HEK293 (cell line): ENCODE measurements at regions not wholly inside any gene's neighbourhood (a gene's known extent, or its start where the extent isn't known, plus 50 kb on each side); places are given as distances from the start of the nearest gene placed in this dataset.

Experiments
- CTCF ChIA-PET: fragments of 350-600 bp; formaldehyde crosslinking; extraction: SDS; loops from one replicate; lab custom pipeline; 2021; ENCODE audit warnings: antibody characterized with exemption; lab: Yijun Ruan, JAX
- POLR2A ChIA-PET: fragments of 300-600 bp; formaldehyde crosslinking; extraction: SDS; loops from one replicate; lab custom pipeline; 2020; ENCODE audit warnings: antibody characterized with exemption, inconsistent platforms; lab: Yijun Ruan, JAX
- H3K27ac ChIP-seq: fragments of 200-500 bp; sonication (Bioruptor generic); 2 replicates; pipeline ENCODE4 v1.5.1; 2014; ENCODE audit warnings: low read depth, low read length, control low read depth, inconsistent platforms; ENCODE audit errors: extremely low read depth
- H3K36me3 ChIP-seq, 2 experiments: fragments of 200-500 bp in 1 of 2; sonication (Bioruptor generic) in 1 of 2; 1 replicate in 1 of 2; 2 replicates in 1 of 2; pipeline ENCODE4 v1.5.1; 2014 to 2017; ENCODE audit warnings: inconsistent platforms in 2 of 2, low read length in 2 of 2; ENCODE audit not compliant: control insufficient read depth in 2 of 2, insufficient read depth in 1 of 2
- H3K4me1 ChIP-seq: fragments of 200-500 bp; sonication (Bioruptor generic); 2 replicates; pipeline ENCODE4 v1.5.1; 2014; ENCODE audit warnings: mild to moderate bottlenecking, low read length, inconsistent platforms; ENCODE audit not compliant: control insufficient read depth, insufficient read depth
- H3K4me3 ChIP-seq: 2 replicates; pipeline ENCODE4 v1.5.1; 2011; ENCODE audit warnings: low read depth, mild to moderate bottlenecking, control low read depth, low read length, moderate library complexity
- H3K9me3 ChIP-seq: fragments of 200-500 bp; sonication (Bioruptor generic); 2 replicates; pipeline ENCODE4 v1.5.1; 2014; ENCODE audit warnings: low read depth, low read length, inconsistent platforms; ENCODE audit not compliant: control insufficient read depth, insufficient read depth
- IKZF3 ChIP-seq: fragments of 450-650 bp; IDR thresholded peaks from 2 replicates; pipeline ENCODE4 v1.5.0; 2018; ENCODE audit warnings: missing biosample characterization, mild to moderate bottlenecking, missing genetic modification characterization, moderate library complexity
- KLF8 ChIP-seq: fragments of 450-650 bp; formaldehyde crosslinking; IDR thresholded peaks from 2 replicates; pipeline ENCODE4 v1.5.1; 2016; ENCODE audit warnings: missing biosample characterization, missing genetic modification characterization
- KLF9 ChIP-seq: fragments of 450-650 bp; formaldehyde crosslinking; IDR thresholded peaks from 2 replicates; pipeline ENCODE4 v1.5.1; 2016; ENCODE audit warnings: missing biosample characterization, missing genetic modification characterization, low read depth
- OSR2 ChIP-seq: fragments of 450-650 bp; formaldehyde crosslinking; IDR thresholded peaks from 2 replicates; pipeline ENCODE4 v1.5.1; 2016; ENCODE audit warnings: missing biosample characterization, missing genetic modification characterization
- PRDM1 ChIP-seq: fragments of 450-650 bp; formaldehyde crosslinking; IDR thresholded peaks from 2 replicates; pipeline ENCODE4; 2016; ENCODE audit warnings: missing biosample characterization, missing genetic modification characterization
- ZBTB11 ChIP-seq: fragments of 450-650 bp; formaldehyde crosslinking; conservative IDR thresholded peaks from 2 replicates; pipeline ENCODE4 v1.5.1; 2016; ENCODE audit warnings: low read depth, missing biosample characterization, missing genetic modification characterization
- ZFHX2 ChIP-seq: fragments of 450-650 bp; formaldehyde crosslinking; conservative IDR thresholded peaks from 2 replicates; pipeline ENCODE4 v1.5.1; 2016; ENCODE audit warnings: missing biosample characterization, missing genetic modification characterization
- ZNF19 ChIP-seq: fragments of 450-650 bp; formaldehyde crosslinking; IDR thresholded peaks from 2 replicates; pipeline ENCODE4; 2016; ENCODE audit warnings: missing biosample characterization, missing genetic modification characterization, low read depth
- ZNF24 ChIP-seq: fragments of 450-650 bp; formaldehyde crosslinking; IDR thresholded peaks from 2 replicates; pipeline ENCODE4 v1.5.1; 2016; ENCODE audit warnings: missing biosample characterization, missing genetic modification characterization
- ZNF302 ChIP-seq: fragments of 450-650 bp; formaldehyde crosslinking; IDR thresholded peaks from 2 replicates; pipeline ENCODE4 v1.5.1; 2016; ENCODE audit warnings: missing biosample characterization, missing genetic modification characterization, low read depth
- ZNF529 ChIP-seq: fragments of 450-650 bp; formaldehyde crosslinking; IDR thresholded peaks from 2 replicates; pipeline ENCODE4 v1.5.1; 2017; ENCODE audit warnings: missing genetic modification characterization, missing biosample characterization; ENCODE audit not compliant: insufficient replicate concordance
- ZNF580 ChIP-seq: fragments of 450-650 bp; formaldehyde crosslinking; IDR thresholded peaks from 2 replicates; pipeline ENCODE4 v1.5.1; 2016; ENCODE audit warnings: missing biosample characterization, missing genetic modification characterization
- ZNF610 ChIP-seq: fragments of 450-650 bp; formaldehyde crosslinking; IDR thresholded peaks from 2 replicates; pipeline ENCODE4 v1.5.1; 2016; ENCODE audit warnings: missing biosample characterization, missing genetic modification characterization, borderline replicate concordance
- ZNF621 ChIP-seq: fragments of 450-650 bp; formaldehyde crosslinking; IDR thresholded peaks from 2 replicates; pipeline ENCODE4 v1.5.1; 2017; ENCODE audit warnings: missing biosample characterization, missing genetic modification characterization
- ZNF670 ChIP-seq: fragments of 450-650 bp; formaldehyde crosslinking; IDR thresholded peaks from 2 replicates; pipeline ENCODE4 v1.5.1; 2016; ENCODE audit warnings: missing biosample characterization, missing genetic modification characterization, low read depth
- ZNF707 ChIP-seq: fragments of 450-650 bp; formaldehyde crosslinking; IDR thresholded peaks from 2 replicates; pipeline ENCODE4 v1.5.1; 2016; ENCODE audit warnings: missing biosample characterization, missing genetic modification characterization
- ZNF76 ChIP-seq: fragments of 450-650 bp; formaldehyde crosslinking; IDR thresholded peaks from 2 replicates; pipeline ENCODE4; 2016; ENCODE audit warnings: low read depth, missing biosample characterization, missing genetic modification characterization, borderline replicate concordance
- ZNF776 ChIP-seq: fragments of 450-650 bp; formaldehyde crosslinking; IDR thresholded peaks from 2 replicates; pipeline ENCODE4 v1.5.0; 2017; ENCODE audit warnings: missing biosample characterization, missing genetic modification characterization, borderline replicate concordance
- ZNF785 ChIP-seq: fragments of 450-650 bp; formaldehyde crosslinking; IDR thresholded peaks from 2 replicates; pipeline ENCODE4 v1.5.1; 2016; ENCODE audit warnings: missing biosample characterization, missing genetic modification characterization
- ZNF792 ChIP-seq: fragments of 450-650 bp; formaldehyde crosslinking; IDR thresholded peaks from 2 replicates; pipeline ENCODE4 v1.5.1; 2016; ENCODE audit warnings: missing biosample characterization, missing genetic modification characterization
- ZSCAN4 ChIP-seq: fragments of 450-650 bp; formaldehyde crosslinking; IDR thresholded peaks from 2 replicates; pipeline ENCODE4 v1.5.1; 2017; ENCODE audit warnings: missing biosample characterization, missing genetic modification characterization
- TF ChIP-seq, protein P1 (sequence below): fragments of 450-650 bp; formaldehyde crosslinking; IDR thresholded peaks from 2 replicates; pipeline ENCODE4 v1.5.1; 2016; ENCODE audit warnings: missing biosample characterization, missing genetic modification characterization

GRCh38 chr6:54665278-54665677 is 181.3 kb upstream of the FAM83B start:
- TF ChIP-seq ZNF785 (tag by site-specific recombination) (no peak), ZNF302 (tag by site-specific recombination) (no peak), ZNF670 (tag by site-specific recombination) (no peak)
- no peak overlapping the region for H3K4me3 ChIP-seq
- H3K27ac ChIP-seq: no peak overlapping the region
- no peaks in the 10 kb centered on the region for H3K4me1 ChIP-seq
- POLR2A ChIA-PET: no interaction called here
- CTCF ChIA-PET: interaction anchor here (1.1 kb wide), 1 partner anchor 52 kb away, joined by 3 read pairs; no protein-coding TSS in a partner anchor
- H3K36me3 ChIP-seq: no peaks in the 10 kb centered on the region
- H3K9me3 ChIP-seq: peaks cover 5% of the 10 kb centered on the region; the same call in 1 of the 2 replicates

GRCh38 chr6:54680531-54680930 is 166.0 kb upstream of the FAM83B start:
- TF ChIP-seq IKZF3 (no peak), ZNF670 (tag by site-specific recombination) (no peak), KLF9 (tag by site-specific recombination) (no peak), OSR2 (tag by site-specific recombination) (no peak), ZNF302 (tag by site-specific recombination) (no peak), ZNF529 (tag by site-specific recombination) (no peak), ZNF621 (tag by site-specific recombination) (no peak), KLF8 (tag by site-specific recombination) (no peak)
- TF ChIP-seq, protein P1, sequence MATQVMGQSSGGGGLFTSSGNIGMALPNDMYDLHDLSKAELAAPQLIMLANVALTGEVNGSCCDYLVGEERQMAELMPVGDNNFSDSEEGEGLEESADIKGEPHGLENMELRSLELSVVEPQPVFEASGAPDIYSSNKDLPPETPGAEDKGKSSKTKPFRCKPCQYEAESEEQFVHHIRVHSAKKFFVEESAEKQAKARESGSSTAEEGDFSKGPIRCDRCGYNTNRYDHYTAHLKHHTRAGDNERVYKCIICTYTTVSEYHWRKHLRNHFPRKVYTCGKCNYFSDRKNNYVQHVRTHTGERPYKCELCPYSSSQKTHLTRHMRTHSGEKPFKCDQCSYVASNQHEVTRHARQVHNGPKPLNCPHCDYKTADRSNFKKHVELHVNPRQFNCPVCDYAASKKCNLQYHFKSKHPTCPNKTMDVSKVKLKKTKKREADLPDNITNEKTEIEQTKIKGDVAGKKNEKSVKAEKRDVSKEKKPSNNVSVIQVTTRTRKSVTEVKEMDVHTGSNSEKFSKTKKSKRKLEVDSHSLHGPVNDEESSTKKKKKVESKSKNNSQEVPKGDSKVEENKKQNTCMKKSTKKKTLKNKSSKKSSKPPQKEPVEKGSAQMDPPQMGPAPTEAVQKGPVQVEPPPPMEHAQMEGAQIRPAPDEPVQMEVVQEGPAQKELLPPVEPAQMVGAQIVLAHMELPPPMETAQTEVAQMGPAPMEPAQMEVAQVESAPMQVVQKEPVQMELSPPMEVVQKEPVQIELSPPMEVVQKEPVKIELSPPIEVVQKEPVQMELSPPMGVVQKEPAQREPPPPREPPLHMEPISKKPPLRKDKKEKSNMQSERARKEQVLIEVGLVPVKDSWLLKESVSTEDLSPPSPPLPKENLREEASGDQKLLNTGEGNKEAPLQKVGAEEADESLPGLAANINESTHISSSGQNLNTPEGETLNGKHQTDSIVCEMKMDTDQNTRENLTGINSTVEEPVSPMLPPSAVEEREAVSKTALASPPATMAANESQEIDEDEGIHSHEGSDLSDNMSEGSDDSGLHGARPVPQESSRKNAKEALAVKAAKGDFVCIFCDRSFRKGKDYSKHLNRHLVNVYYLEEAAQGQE (tag by site-specific recombination): no peak
- no peaks in the 10 kb centered on the region for H3K36me3 ChIP-seq
- no peak overlapping the region for H3K27ac ChIP-seq
- CTCF ChIA-PET: interaction anchor here (0.6 kb wide), 1 partner anchor 10 kb away, joined by 3 read pairs; no protein-coding TSS in a partner anchor
- no peaks in the 10 kb centered on the region for H3K9me3 ChIP-seq
- H3K4me1 ChIP-seq: no peaks in the 10 kb centered on the region
- POLR2A ChIA-PET: no interaction called here
- H3K4me3 ChIP-seq: no peak overlapping the region

- CTCF ChIA-PET: no interaction called here
- H3K36me3 ChIP-seq: no peaks in the 10 kb centered on the region
- no peaks in the 10 kb centered on the region for H3K9me3 ChIP-seq
- TF ChIP-seq ZNF792 (tag by site-specific recombination): no peak
- TF ChIP-seq ZNF707 (tag by site-specific recombination): no peak
- no peak for TF ChIP-seq ZNF776
- no peak for TF ChIP-seq ZNF19
- no peak for TF ChIP-seq ZBTB11 (tag by site-specific recombination)
- TF ChIP-seq ZNF302 (tag by site-specific recombination): no peak
- no peak for TF ChIP-seq ZSCAN4
- no peak for TF ChIP-seq ZNF76 (tag by site-specific recombination)
- TF ChIP-seq ZNF580 (tag by site-specific recombination): no peak
- TF ChIP-seq ZNF610 (tag by site-specific recombination): no peak
- no peak for TF ChIP-seq ZNF24 (tag by site-specific recombination)
- TF ChIP-seq ZFHX2 (tag by site-specific recombination): no peak
- TF ChIP-seq PRDM1 (tag by site-specific recombination): no peak
These were observed 165.3 kb upstream of the FAM83B start for GRCh38 chr6:54681267-54681666.

More at GRCh38 chr6:54681267-54681666, 165.3 kb upstream of the FAM83B start:
- no peak overlapping the region for H3K4me3 ChIP-seq
- H3K4me1 ChIP-seq: no peaks in the 10 kb centered on the region
- POLR2A ChIA-PET: no interaction called here
- H3K27ac ChIP-seq: no peak overlapping the region
